ENCODE measurements at regions not wholly inside any gene's neighbourhood (a gene's known extent, or its start where the extent isn't known, plus 50 kb on each side); places are given as distances from the start of the nearest gene placed in this dataset.

- TF ChIP-seq ELK1 (IDR thresholded peaks at IDR 0.05; ENCODE audit: borderline replicate concordance, low read depth, low read length) (no peak), MXI1 (IDR thresholded peaks at IDR 0.05; ENCODE audit: borderline replicate concordance, low read depth, low read length) (no peak), MAFK (IDR thresholded peaks at IDR 0.05; ENCODE audit: low read depth, low read length) (no peak), USF2 (IDR thresholded peaks at IDR 0.05; ENCODE audit: low read depth, low read length) (no peak), CHD1 (IDR thresholded peaks at IDR 0.05; ENCODE audit: low read depth, low read length) (no peak), RAD21 (IDR thresholded peaks at IDR 0.05; ENCODE audit: low read length) (no peak), POLR2A (IDR thresholded peaks at IDR 0.05; ENCODE audit: low read depth, low read length) (no peak), SMC3 (IDR thresholded peaks at IDR 0.05; ENCODE audit: low read depth, low read length) (no peak), CEBPB (IDR thresholded peaks at IDR 0.05; ENCODE audit: low read depth, low read length) (no peak)
- Histone ChIP-seq H4K5ac (ENCODE audit: low read depth, low read length) (no peak overlapping the region), H2BK5ac (ENCODE audit: low read depth, low read length, poor library complexity, severe bottlenecking) (no peak overlapping the region), H3K14ac (replicated peaks; ENCODE audit: low read depth, low read length) (no peak overlapping the region), H4K91ac (ENCODE audit: insufficient read depth, low read depth, low read length) (no peak overlapping the region), H3K4me2 (ENCODE audit: low read depth, low read length) (no peak overlapping the region), H2AK9ac (replicated peaks; ENCODE audit: low read depth, low read length, poor library complexity) (no peak overlapping the region), H3K4me3 (ENCODE audit: insufficient read depth, low read depth, low read length) (no peak overlapping the region), H3K56ac (ENCODE audit: extremely low read depth, insufficient read depth, low read length) (no peak overlapping the region), H3K9me3 (ENCODE audit: control insufficient read depth, insufficient read depth, low read length) (no peaks in the 10 kb centered on the region), H3K9ac (ENCODE audit: low read depth, low read length) (no peak overlapping the region), H3K9me1 (ENCODE audit: insufficient read depth, low read length) (no peaks in the 10 kb centered on the region), H3K36me3 (ENCODE audit: control insufficient read depth, insufficient read depth, low read length) (no peaks in the 10 kb centered on the region), H4K8ac (ENCODE audit: low read depth in 2 of 2, low read length in 2 of 2) (no peak overlapping the region), H3K27me3 (ENCODE audit: control insufficient read depth, insufficient read depth, low read length) (peaks cover 34% of the 10 kb centered on the region), H2BK15ac (ENCODE audit: low read depth, low read length) (no peak overlapping the region), H3K23ac (ENCODE audit: low read depth, low read length) (no peak overlapping the region), H2AFZ (replicated peaks; ENCODE audit: low read length, poor library complexity) (no peak overlapping the region), H2BK120ac (ENCODE audit: low read depth, low read length) (no peak overlapping the region), H3K27ac (ENCODE audit: insufficient read depth, low read length) (no peak overlapping the region), H4K20me1 (ENCODE audit: insufficient read depth, low read length) (no peaks in the 10 kb centered on the region), H2AK5ac (ENCODE audit: low read depth, low read length) (no peak overlapping the region), H2BK20ac (ENCODE audit: low read depth, low read length) (no peak overlapping the region), H3K4me1 (ENCODE audit: control insufficient read depth, insufficient read depth, low read length) (no peaks in the 10 kb centered on the region), H3K79me1 (ENCODE audit: low read depth in 1 of 2, low read length in 2 of 2) (no peaks in the 10 kb centered on the region), H3K18ac (ENCODE audit: low read depth, low read length) (no peak overlapping the region), H3K4ac (ENCODE audit: low read depth, low read length) (no peak overlapping the region)
- in situ Hi-C loops (cut with MboI; ENCODE audit: low sequenced_read_pairs) (no loop called here), intact Hi-C loops (cut with micrococcal nuclease) (no loop called here), dilution Hi-C loops (cut with HindIII; ENCODE audit: low sequenced_read_pairs, unreplicated experiment) (no loop called here)
- ChIA-PET CTCF (no interaction called here), POLR2A (ENCODE audit: unreplicated experiment) (no interaction called here)
- WGBS, 2 experiments (ENCODE audit: extremely low coverage in 2 of 2, insufficient read length in 1 of 2), result no CpG with 5 or more reads among the region's 6 CpGs
- ATAC-seq (ENCODE audit: low read depth) (no peak), DNase-seq (no peak)
- BruUV-seq (replicated peaks), result no TSS peak
Measured at GRCh38 chr10:11680496-11680895, 61.7 kb upstream of the ECHDC3 start.
